MCF 10A (cell line): ENCODE measurements at regions not wholly inside any gene's neighbourhood (a gene's known extent, or its start where the extent isn't known, plus 50 kb on each side); places are given as distances from the start of the nearest gene placed in this dataset.

Source experiments
- BruUV-seq: library from RNA; stranded (reverse); fragments of 400-500 nt; replicated peaks from 2 replicates; lab custom pipeline; 2021; lab: Mats Ljungman, UMichigan
- CTCF ChIA-PET: fragments of 300-600 bp; sonication (Branson Sonifier 250); formaldehyde crosslinking; extraction: SDS; loops from one replicate; lab custom pipeline; 2021; ENCODE audit warnings: antibody characterized with exemption, inconsistent platforms; lab: Yijun Ruan, JAX
- POLR2A ChIA-PET: fragments of 300-600, 350-650 bp; sonication (Branson Sonifier 250); formaldehyde crosslinking; extraction: SDS; loops from one replicate; lab custom pipeline; 2020; ENCODE audit warnings: antibody characterized with exemption, inconsistent platforms; lab: Yijun Ruan, JAX
- DNase-seq: peaks from one replicate; pipeline ENCODE4 v3.0.0-alpha.2; 2018; ENCODE audit not compliant: unreplicated experiment
- H3K27ac Mint-ChIP-seq: one replicate; pipeline ENCODE4 v1.8.0; 2022; ENCODE audit warnings: mild to moderate bottlenecking, low read depth, mixed read lengths; ENCODE audit not compliant: unreplicated experiment
- H3K27me3 Mint-ChIP-seq: one replicate; pipeline ENCODE4 v1.8.0; 2022; ENCODE audit warnings: mixed read lengths; ENCODE audit not compliant: insufficient read depth, unreplicated experiment
- H3K36me3 Mint-ChIP-seq: one replicate; pipeline ENCODE4 v1.8.0; 2022; ENCODE audit warnings: mild to moderate bottlenecking, moderate library complexity, mixed read lengths; ENCODE audit not compliant: insufficient read depth, unreplicated experiment
- H3K4me1 Mint-ChIP-seq: one replicate; pipeline ENCODE4 v1.8.0; 2022; ENCODE audit warnings: mixed read lengths; ENCODE audit not compliant: insufficient read depth, unreplicated experiment
- H3K4me3 Mint-ChIP-seq: one replicate; pipeline ENCODE4 v1.8.0; 2022; ENCODE audit warnings: mild to moderate bottlenecking, moderate library complexity, mixed read lengths; ENCODE audit not compliant: unreplicated experiment
- H3K9me3 Mint-ChIP-seq: one replicate; pipeline ENCODE4 v1.8.0; 2022; ENCODE audit warnings: mixed read lengths; ENCODE audit not compliant: unreplicated experiment
- intact Hi-C: fragments of 100-400 bp; cut with micrococcal nuclease; formaldehyde crosslinking; loops from 2 replicates; pipeline ENCODE4 v1.14.1; 2022
- TF ChIP-seq, protein P1 (sequence below): fragments of 200-600 bp; IDR thresholded peaks from one replicate; pipeline ENCODE4 v1.8.0; 2022; ENCODE audit warnings: antibody characterized with exemption, mild to moderate bottlenecking; ENCODE audit not compliant: unreplicated experiment

DNA sequence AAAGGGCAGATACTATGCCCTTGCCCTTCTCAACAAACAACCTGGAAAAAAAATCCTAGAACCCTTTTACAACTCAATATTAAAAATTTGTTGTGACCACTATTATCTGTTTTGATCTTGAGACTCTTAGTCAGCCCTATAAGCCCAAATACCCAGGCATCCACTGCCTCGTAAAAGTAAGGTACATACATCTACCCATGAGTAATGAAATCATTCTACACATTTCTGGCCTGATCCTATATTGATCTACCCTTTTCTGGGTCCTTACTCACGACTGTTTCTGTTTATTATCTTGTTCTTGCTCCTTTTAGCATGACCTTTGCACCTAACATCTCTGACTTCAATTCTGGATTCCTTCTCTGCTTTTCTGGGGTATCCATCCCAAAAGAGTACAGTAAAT is 56.8 kb downstream of the SCG2 start:
- no peak overlapping the region for H3K4me3 Mint-ChIP-seq
- DNase-seq = no peak
- intact Hi-C loops = loop anchor here (5.0 kb wide), 1 partner anchor 78 kb away; no protein-coding TSS in a partner anchor
- H3K4me1 Mint-ChIP-seq = peaks cover 23% of the 10 kb centered on the region
- TF ChIP-seq, protein P1, sequence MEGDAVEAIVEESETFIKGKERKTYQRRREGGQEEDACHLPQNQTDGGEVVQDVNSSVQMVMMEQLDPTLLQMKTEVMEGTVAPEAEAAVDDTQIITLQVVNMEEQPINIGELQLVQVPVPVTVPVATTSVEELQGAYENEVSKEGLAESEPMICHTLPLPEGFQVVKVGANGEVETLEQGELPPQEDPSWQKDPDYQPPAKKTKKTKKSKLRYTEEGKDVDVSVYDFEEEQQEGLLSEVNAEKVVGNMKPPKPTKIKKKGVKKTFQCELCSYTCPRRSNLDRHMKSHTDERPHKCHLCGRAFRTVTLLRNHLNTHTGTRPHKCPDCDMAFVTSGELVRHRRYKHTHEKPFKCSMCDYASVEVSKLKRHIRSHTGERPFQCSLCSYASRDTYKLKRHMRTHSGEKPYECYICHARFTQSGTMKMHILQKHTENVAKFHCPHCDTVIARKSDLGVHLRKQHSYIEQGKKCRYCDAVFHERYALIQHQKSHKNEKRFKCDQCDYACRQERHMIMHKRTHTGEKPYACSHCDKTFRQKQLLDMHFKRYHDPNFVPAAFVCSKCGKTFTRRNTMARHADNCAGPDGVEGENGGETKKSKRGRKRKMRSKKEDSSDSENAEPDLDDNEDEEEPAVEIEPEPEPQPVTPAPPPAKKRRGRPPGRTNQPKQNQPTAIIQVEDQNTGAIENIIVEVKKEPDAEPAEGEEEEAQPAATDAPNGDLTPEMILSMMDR = no peak
- H3K27me3 Mint-ChIP-seq = no peaks in the 10 kb centered on the region
- POLR2A ChIA-PET = interaction anchor here (0.6 kb wide), 2 partner anchors 44 to 443 kb away, joined by 3 read pairs; no protein-coding TSS in a partner anchor
- H3K36me3 Mint-ChIP-seq = no peaks in the 10 kb centered on the region
- H3K27ac Mint-ChIP-seq = no peak overlapping the region
- no peaks in the 10 kb centered on the region for H3K9me3 Mint-ChIP-seq
- CTCF ChIA-PET = interaction anchor here (0.9 kb wide), 1 partner anchor 21 kb away, joined by 3 read pairs; no protein-coding TSS in a partner anchor
- no TSS peak for BruUV-seq

DNA sequence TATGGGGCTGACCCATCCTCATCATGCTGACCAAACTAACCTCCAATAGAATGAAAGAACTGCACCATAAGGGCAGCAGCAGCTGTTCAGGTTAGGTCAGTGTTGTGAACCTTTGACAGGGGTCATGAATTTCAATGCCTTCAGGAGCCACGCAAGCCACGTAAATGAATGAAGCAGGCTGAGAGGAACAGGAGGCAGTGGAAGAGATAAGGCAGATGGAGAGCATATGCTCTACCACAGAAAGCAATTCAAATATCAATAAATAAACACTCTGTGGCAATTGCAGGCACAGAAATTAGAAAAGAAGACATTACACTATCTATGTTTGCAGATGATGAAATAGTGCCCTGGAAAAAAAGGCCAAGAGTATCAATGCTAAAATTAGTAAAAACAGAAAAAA is 56.3 kb downstream of the SCG2 start:
- no peak overlapping the region for H3K27ac Mint-ChIP-seq
- peaks cover 24% of the 10 kb centered on the region for H3K4me1 Mint-ChIP-seq
- H3K36me3 Mint-ChIP-seq = no peaks in the 10 kb centered on the region
- no TSS peak for BruUV-seq
- no peak overlapping the region for H3K4me3 Mint-ChIP-seq
- DNase-seq = no peak
- no peaks in the 10 kb centered on the region for H3K27me3 Mint-ChIP-seq
- intact Hi-C loops = loop anchor here (5.0 kb wide), 1 partner anchor 79 kb away; no protein-coding TSS in a partner anchor
- TF ChIP-seq, protein P1 = no peak
- CTCF ChIA-PET = no interaction called here
- no peaks in the 10 kb centered on the region for H3K9me3 Mint-ChIP-seq
- POLR2A ChIA-PET = interaction anchor here (0.6 kb wide), 2 partner anchors 45 to 444 kb away, joined by 3 read pairs; no protein-coding TSS in a partner anchor
